HEK293 (cell line): ENCODE measurements at regions not wholly inside any gene's neighbourhood (a gene's known extent, or its start where the extent isn't known, plus 50 kb on each side); places are given as distances from the start of the nearest gene placed in this dataset.
"Not testable (repeated sequence)": the region's sequence is repeated elsewhere in the genome, so short reads cannot be mapped to it uniquely, and the experiment has no call there.

Experiments used
- CTCF ChIA-PET: fragments of 350-600 bp; formaldehyde crosslinking; extraction: SDS; loops from one replicate; lab custom pipeline; 2021; ENCODE audit warnings: antibody characterized with exemption; lab: Yijun Ruan, JAX
- POLR2A ChIA-PET: fragments of 300-600 bp; formaldehyde crosslinking; extraction: SDS; loops from one replicate; lab custom pipeline; 2020; ENCODE audit warnings: antibody characterized with exemption, inconsistent platforms; lab: Yijun Ruan, JAX
- H3K27ac ChIP-seq: fragments of 200-500 bp; sonication (Bioruptor generic); 2 replicates; pipeline ENCODE4 v1.5.1; 2014; ENCODE audit warnings: low read depth, low read length, control low read depth, inconsistent platforms; ENCODE audit errors: extremely low read depth
- H3K36me3 ChIP-seq, 2 experiments: fragments of 200-500 bp in 1 of 2; sonication (Bioruptor generic) in 1 of 2; 1 replicate in 1 of 2; 2 replicates in 1 of 2; pipeline ENCODE4 v1.5.1; 2014 to 2017; ENCODE audit warnings: inconsistent platforms in 2 of 2, low read length in 2 of 2; ENCODE audit not compliant: control insufficient read depth in 2 of 2, insufficient read depth in 1 of 2
- H3K4me1 ChIP-seq: fragments of 200-500 bp; sonication (Bioruptor generic); 2 replicates; pipeline ENCODE4 v1.5.1; 2014; ENCODE audit warnings: mild to moderate bottlenecking, low read length, inconsistent platforms; ENCODE audit not compliant: control insufficient read depth, insufficient read depth
- H3K4me3 ChIP-seq: 2 replicates; pipeline ENCODE4 v1.5.1; 2011; ENCODE audit warnings: low read depth, mild to moderate bottlenecking, control low read depth, low read length, moderate library complexity
- H3K9me3 ChIP-seq: fragments of 200-500 bp; sonication (Bioruptor generic); 2 replicates; pipeline ENCODE4 v1.5.1; 2014; ENCODE audit warnings: low read depth, low read length, inconsistent platforms; ENCODE audit not compliant: control insufficient read depth, insufficient read depth
- BCL11A ChIP-seq: fragments of 450-650 bp; formaldehyde crosslinking; IDR thresholded peaks from 2 replicates; pipeline ENCODE4 v1.5.1; 2016; ENCODE audit warnings: low read depth, missing biosample characterization, missing genetic modification characterization
- KLF16 ChIP-seq: fragments of 450-650 bp; formaldehyde crosslinking; IDR thresholded peaks from 2 replicates; pipeline ENCODE4 v1.5.1; 2017; ENCODE audit warnings: missing biosample characterization, missing genetic modification characterization
- SP3 ChIP-seq: fragments of 450-650 bp; formaldehyde crosslinking; IDR thresholded peaks from 2 replicates; pipeline ENCODE4 v1.5.1; 2016; ENCODE audit warnings: missing biosample characterization, missing genetic modification characterization
- ZBTB8A ChIP-seq: fragments of 450-650 bp; formaldehyde crosslinking; IDR thresholded peaks from 2 replicates; pipeline ENCODE4 v1.5.1; 2016; ENCODE audit warnings: missing biosample characterization, missing genetic modification characterization
- ZFP41 ChIP-seq: fragments of 450-650 bp; formaldehyde crosslinking; IDR thresholded peaks from 2 replicates; pipeline ENCODE4 v1.5.1; 2016; ENCODE audit warnings: missing biosample characterization, missing genetic modification characterization, borderline replicate concordance
- ZNF146 ChIP-seq: fragments of 450-650 bp; formaldehyde crosslinking; IDR thresholded peaks from 2 replicates; pipeline ENCODE4 v1.5.1; 2016; ENCODE audit warnings: missing biosample characterization, missing genetic modification characterization
- ZNF148 ChIP-seq: fragments of 450-650 bp; formaldehyde crosslinking; IDR thresholded peaks from 2 replicates; pipeline ENCODE4 v1.5.0; 2017; ENCODE audit warnings: missing biosample characterization, missing genetic modification characterization, borderline replicate concordance
- ZNF157 ChIP-seq: fragments of 450-650 bp; formaldehyde crosslinking; IDR thresholded peaks from 2 replicates; pipeline ENCODE4 v1.5.1; 2016; ENCODE audit warnings: missing biosample characterization, missing genetic modification characterization
- ZNF362 ChIP-seq: fragments of 450-650 bp; formaldehyde crosslinking; IDR thresholded peaks from 2 replicates; pipeline ENCODE4 v1.5.1; 2016; ENCODE audit warnings: missing biosample characterization, missing genetic modification characterization
- ZNF391 ChIP-seq: fragments of 450-650 bp; formaldehyde crosslinking; IDR thresholded peaks from 2 replicates; pipeline ENCODE4 v1.5.1; 2016; ENCODE audit warnings: low read depth, missing biosample characterization, missing genetic modification characterization, borderline replicate concordance
- ZNF433 ChIP-seq: fragments of 450-650 bp; formaldehyde crosslinking; IDR thresholded peaks from 2 replicates; pipeline ENCODE4 v1.5.1; 2016; ENCODE audit warnings: missing biosample characterization, missing genetic modification characterization, low read depth
- ZNF513 ChIP-seq: fragments of 450-650 bp; IDR thresholded peaks from 2 replicates; pipeline ENCODE4 v1.5.1; 2018; ENCODE audit warnings: missing biosample characterization, missing genetic modification characterization
- ZNF555 ChIP-seq: fragments of 450-650 bp; formaldehyde crosslinking; conservative IDR thresholded peaks from 2 replicates; pipeline ENCODE4 v1.5.1; 2017; ENCODE audit warnings: missing biosample characterization, mild to moderate bottlenecking, missing genetic modification characterization, inconsistent platforms
- ZNF670 ChIP-seq: fragments of 450-650 bp; formaldehyde crosslinking; IDR thresholded peaks from 2 replicates; pipeline ENCODE4 v1.5.1; 2016; ENCODE audit warnings: missing biosample characterization, missing genetic modification characterization, low read depth
- ZNF692 ChIP-seq: fragments of 450-650 bp; formaldehyde crosslinking; IDR thresholded peaks from 2 replicates; pipeline ENCODE4 v1.5.1; 2016; ENCODE audit warnings: missing biosample characterization, missing genetic modification characterization
- ZNF76 ChIP-seq: fragments of 450-650 bp; formaldehyde crosslinking; IDR thresholded peaks from 2 replicates; pipeline ENCODE4; 2016; ENCODE audit warnings: low read depth, missing biosample characterization, missing genetic modification characterization, borderline replicate concordance
- ZNF777 ChIP-seq: fragments of 450-650 bp; formaldehyde crosslinking; IDR thresholded peaks from 2 replicates; pipeline ENCODE4 v1.5.1; 2017; ENCODE audit warnings: missing biosample characterization, missing genetic modification characterization, borderline replicate concordance
- ZNF792 ChIP-seq: fragments of 450-650 bp; formaldehyde crosslinking; IDR thresholded peaks from 2 replicates; pipeline ENCODE4 v1.5.1; 2016; ENCODE audit warnings: missing biosample characterization, missing genetic modification characterization
- ZNF837 ChIP-seq: fragments of 450-650 bp; formaldehyde crosslinking; IDR thresholded peaks from 2 replicates; pipeline ENCODE4 v1.5.1; 2016; ENCODE audit warnings: missing biosample characterization, missing genetic modification characterization
- ZXDB ChIP-seq: fragments of 450-650 bp; formaldehyde crosslinking; IDR thresholded peaks from 2 replicates; pipeline ENCODE4 v1.5.1; 2016; ENCODE audit warnings: missing biosample characterization, missing genetic modification characterization

GRCh38 chr20:56916345-56916622, 287.2 kb downstream of the TFAP2C start:
- no peaks in the 10 kb centered on the region for H3K36me3 ChIP-seq
- ChIA-PET CTCF (interaction anchor here (0.7 kb wide), 1 partner anchor 59 kb away, joined by 3 read pairs; no protein-coding TSS in a partner anchor), POLR2A (no interaction called here)
- no peak for TF ChIP-seq ZFP41 (tag by site-specific recombination)
- no peak for TF ChIP-seq ZNF777 (tag by site-specific recombination)
- no peak for TF ChIP-seq ZNF513 (tag by site-specific recombination)
- TF ChIP-seq ZNF391 (tag by site-specific recombination): no peak
- no peak for TF ChIP-seq ZNF362 (tag by site-specific recombination)
- TF ChIP-seq ZNF146: no peak
- TF ChIP-seq ZNF555 (tag by site-specific recombination): no peak
- no peak for TF ChIP-seq SP3 (tag by site-specific recombination)
- TF ChIP-seq ZXDB (tag by site-specific recombination): no peak
- TF ChIP-seq ZNF837: no peak
- TF ChIP-seq ZNF670: no peak
- no peak for TF ChIP-seq ZBTB8A (tag by site-specific recombination)
- H3K27ac ChIP-seq: no peak overlapping the region
- no peaks in the 10 kb centered on the region for H3K4me1 ChIP-seq
- no peaks in the 10 kb centered on the region for H3K9me3 ChIP-seq
- no peak overlapping the region for H3K4me3 ChIP-seq

GRCh38 chr20:56920041-56920440, 290.9 kb downstream of the TFAP2C start:
- POLR2A ChIA-PET, CTCF ChIA-PET, H3K9me3 ChIP-seq: not testable (repeated sequence)

GRCh38 chr20:56922497-56922896, 293.4 kb downstream of the TFAP2C start:
- H3K9me3 ChIP-seq: no peaks in the 10 kb centered on the region
- 0 out of 2 replicates have a peak, but pooled peaks cover 2% of the 10 kb centered on the region for H3K4me1 ChIP-seq
- TF ChIP-seq ZNF76 (tag by site-specific recombination) (no peak), ZNF433 (tag by site-specific recombination) (no peak), ZNF148 (tag by site-specific recombination) (no peak), ZNF692 (tag by site-specific recombination) (no peak), BCL11A (tag by site-specific recombination) (no peak), KLF16 (tag by site-specific recombination) (no peak), ZNF157 (tag by site-specific recombination) (no peak), ZNF792 (no peak)
- TF ChIP-seq, all 188 proteins: peak for 0
- CTCF ChIA-PET: no interaction called here
- Histone ChIP-seq H3K36me3 (no peaks in the 10 kb centered on the region), H3K27ac (no peak overlapping the region), H3K4me3 (no peak overlapping the region)
- POLR2A ChIA-PET: no interaction called here

More at GRCh38 chr20:56920041-56920440, 290.9 kb downstream of the TFAP2C start:
- not testable (repeated sequence) for H3K4me1 ChIP-seq, H3K36me3 ChIP-seq, H3K4me3 ChIP-seq, H3K27ac ChIP-seq
